Activated T-helper 2 cell treated with anti-CD3 and anti-CD28 coated beads, Interferon-gamma antibody, Interleukin-2, Interleukin-4, amounts not matched to agents 10 μg/mL and 5 μg/mL and 100 μg/mL, durations not matched to agents 14 hours and 24 hours and 36 hours (primary cell): ENCODE measurements at regions not wholly inside any gene's neighbourhood (a gene's known extent, or its start where the extent isn't known, plus 50 kb on each side); places are given as distances from the start of the nearest gene placed in this dataset.
A peak's percentile ranks its signal among the peaks of the same experiment; 100 is the strongest.

Experiments used
- DNase-seq: peaks from one replicate; pipeline ENCODE4 v3.0.0; 2021; ENCODE audit warnings: low spot score
- H3K27ac Mint-ChIP-seq: one replicate; pipeline ENCODE4 v1.8.0; 2021; ENCODE audit warnings: mixed read lengths
- H3K27me3 Mint-ChIP-seq: one replicate; pipeline ENCODE4 v1.8.0; 2021; ENCODE audit warnings: low read depth, mixed read lengths
- H3K36me3 Mint-ChIP-seq: one replicate; pipeline ENCODE4 v1.8.0; 2021; ENCODE audit warnings: low read depth, mixed read lengths
- H3K4me1 Mint-ChIP-seq: one replicate; pipeline ENCODE4 v1.8.0; 2021; ENCODE audit warnings: low read depth, mixed read lengths
- H3K4me3 Mint-ChIP-seq: one replicate; pipeline ENCODE4 v1.8.0; 2021; ENCODE audit warnings: low read depth, mild to moderate bottlenecking, moderate library complexity, mixed read lengths
- H3K9me3 Mint-ChIP-seq: one replicate; pipeline ENCODE4 v1.8.0; 2021; ENCODE audit warnings: mixed read lengths
- intact Hi-C: fragments of 100-400 bp; cut with micrococcal nuclease; formaldehyde crosslinking; loops from one replicate; pipeline ENCODE4 v1.15.1; 2023

- Mint-ChIP-seq H3K4me3 (no peak overlapping the region), H3K27ac (no peak overlapping the region), H3K27me3 (peaks cover 2% of the 10 kb centered on the region), H3K36me3 (no peaks in the 10 kb centered on the region), H3K4me1 (no peaks in the 10 kb centered on the region), H3K9me3 (no peaks in the 10 kb centered on the region)
- intact Hi-C loops, result no loop called here
- no peak for DNase-seq
Measured at GRCh38 chrX:9182041-9182440, 148.1 kb upstream of the FAM9B start.

GRCh38 chrX:9183481-9183880, 149.6 kb upstream of the FAM9B start:
- no peak overlapping the region for H3K4me3 Mint-ChIP-seq
- H3K9me3 Mint-ChIP-seq, result no peaks in the 10 kb centered on the region
- H3K36me3 Mint-ChIP-seq, result no peaks in the 10 kb centered on the region
- no peaks in the 10 kb centered on the region for H3K4me1 Mint-ChIP-seq
- no peak overlapping the region for H3K27ac Mint-ChIP-seq
- no peak for DNase-seq
- intact Hi-C loops, result no loop called here
- no peaks in the 10 kb centered on the region for H3K27me3 Mint-ChIP-seq

DNA sequence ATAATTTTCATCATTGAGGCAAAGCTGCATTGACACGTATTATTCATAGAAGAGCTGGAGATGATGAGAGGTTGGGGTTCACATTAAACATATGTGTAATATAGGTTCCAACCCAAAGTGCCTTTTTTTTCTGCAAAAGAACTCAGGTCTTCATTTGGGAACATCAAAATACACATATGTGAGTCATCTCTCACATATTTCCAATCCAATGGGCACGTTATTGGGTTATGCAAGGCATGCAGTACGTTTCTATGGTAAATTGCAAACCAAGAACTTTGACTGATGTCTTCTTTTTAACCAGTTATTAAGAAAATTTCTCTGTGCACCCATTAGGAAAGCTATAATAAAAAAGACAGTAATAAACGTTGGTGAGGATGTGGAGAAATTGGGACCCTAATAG, 150.3 kb upstream of the FAM9B start:
- H3K4me1 Mint-ChIP-seq, result no peaks in the 10 kb centered on the region
- no peak overlapping the region for H3K27ac Mint-ChIP-seq
- DNase-seq, result no peak
- no peak overlapping the region for H3K4me3 Mint-ChIP-seq
- no peaks in the 10 kb centered on the region for H3K27me3 Mint-ChIP-seq
- H3K36me3 Mint-ChIP-seq, result no peaks in the 10 kb centered on the region
- H3K9me3 Mint-ChIP-seq, result no peaks in the 10 kb centered on the region
- intact Hi-C loops, result no loop called here

GRCh38 chrX:9188117-9188516, 154.2 kb upstream of the FAM9B start:
- no peak overlapping the region for H3K4me3 Mint-ChIP-seq
- no peak overlapping the region for H3K27ac Mint-ChIP-seq
- DNase-seq, result no peak
- no peaks in the 10 kb centered on the region for H3K27me3 Mint-ChIP-seq
- peaks cover 5% of the 10 kb centered on the region for H3K4me1 Mint-ChIP-seq
- no peaks in the 10 kb centered on the region for H3K9me3 Mint-ChIP-seq
- no peaks in the 10 kb centered on the region for H3K36me3 Mint-ChIP-seq
- intact Hi-C loops, result no loop called here

- no peak overlapping the region for H3K4me3 Mint-ChIP-seq
- H3K27ac Mint-ChIP-seq, result no peak overlapping the region
- no peak for DNase-seq
- no peaks in the 10 kb centered on the region for H3K27me3 Mint-ChIP-seq
- intact Hi-C loops, result no loop called here
- H3K9me3 Mint-ChIP-seq, result no peaks in the 10 kb centered on the region
- H3K4me1 Mint-ChIP-seq, result peaks cover 5% of the 10 kb centered on the region
- H3K36me3 Mint-ChIP-seq, result no peaks in the 10 kb centered on the region
Measured at GRCh38 chrX:9189286-9189685, 155.4 kb upstream of the FAM9B start.

- no peaks in the 10 kb centered on the region for H3K9me3 Mint-ChIP-seq
- no peaks in the 10 kb centered on the region for H3K27me3 Mint-ChIP-seq
- H3K4me3 Mint-ChIP-seq, result no peak overlapping the region
- peaks cover 11% of the 10 kb centered on the region for H3K4me1 Mint-ChIP-seq
- no peak overlapping the region for H3K27ac Mint-ChIP-seq
- H3K36me3 Mint-ChIP-seq, result no peaks in the 10 kb centered on the region
- no peak for DNase-seq
- intact Hi-C loops, result no loop called here
Measured at GRCh38 chrX:9191392-9191791, 157.5 kb upstream of the FAM9B start.

GRCh38 chrX:9195199-9195880, 161.4 kb upstream of the FAM9B start:
- no peak overlapping the region for H3K27ac Mint-ChIP-seq
- no peaks in the 10 kb centered on the region for H3K36me3 Mint-ChIP-seq
- H3K9me3 Mint-ChIP-seq, result no peaks in the 10 kb centered on the region
- DNase-seq, result no peak
- H3K4me3 Mint-ChIP-seq, result no peak overlapping the region
- intact Hi-C loops, result no loop called here
- H3K27me3 Mint-ChIP-seq, result no peaks in the 10 kb centered on the region
- H3K4me1 Mint-ChIP-seq, result peaks cover 6% of the 10 kb centered on the region

DNA sequence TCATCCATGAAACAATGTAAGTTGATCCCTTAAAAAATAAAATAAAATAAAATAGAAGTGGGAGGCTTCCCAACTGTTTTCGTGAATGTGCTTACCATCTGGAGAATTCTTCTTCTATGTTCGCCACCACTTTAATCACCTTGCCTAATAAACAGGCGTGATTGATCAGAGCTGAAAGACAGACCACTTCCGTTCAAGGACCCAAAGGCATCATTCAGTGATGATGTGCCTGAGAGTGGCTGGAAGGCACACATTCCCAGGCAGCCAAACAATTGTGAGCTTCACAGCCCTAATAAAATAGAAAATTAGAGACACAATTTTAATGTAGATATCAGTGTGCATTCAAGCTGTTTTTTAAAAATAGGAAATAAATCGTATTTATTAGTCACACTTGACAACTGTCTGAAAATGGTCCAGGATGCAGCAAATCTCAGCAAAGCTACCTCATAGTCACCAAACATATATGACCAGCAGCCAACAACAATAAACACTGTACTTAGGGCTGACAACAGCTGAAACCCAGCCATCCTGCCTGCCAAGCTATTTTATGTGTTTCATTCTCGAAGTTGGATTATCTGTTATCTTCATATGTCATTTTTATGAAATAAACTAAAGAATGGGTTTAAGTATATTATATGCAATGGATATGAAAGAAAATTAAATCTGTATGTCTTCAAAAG, 163.2 kb upstream of the FAM9B start:
- Mint-ChIP-seq H3K4me3 (no peak overlapping the region), H3K27ac (no peak overlapping the region), H3K27me3 (no peaks in the 10 kb centered on the region), H3K36me3 (no peaks in the 10 kb centered on the region), H3K9me3 (no peaks in the 10 kb centered on the region), H3K4me1 (peaks cover 6% of the 10 kb centered on the region)
- intact Hi-C loops, result no loop called here
- DNase-seq, result no peak

DNA sequence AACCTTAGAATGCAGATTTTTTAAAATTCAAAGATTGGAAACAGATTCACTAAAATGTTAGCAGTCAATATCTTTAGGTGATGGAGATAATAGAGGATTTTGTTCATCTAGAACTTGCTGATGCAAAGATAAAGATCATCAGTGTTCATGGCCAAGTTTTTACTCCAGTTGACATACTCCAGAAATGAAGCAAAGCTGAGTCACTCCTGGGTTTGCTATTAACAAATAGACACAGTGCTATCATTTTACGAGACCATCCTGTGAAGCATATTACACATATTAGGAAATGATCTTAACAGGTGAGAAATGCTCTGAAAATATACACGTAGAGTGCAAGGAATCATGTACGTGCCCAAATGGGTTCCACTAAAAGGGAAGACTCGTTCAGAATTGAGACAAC, 170.6 kb upstream of the FAM9B start:
- Mint-ChIP-seq H3K27ac (no peak overlapping the region), H3K36me3 (no peaks in the 10 kb centered on the region), H3K27me3 (peaks cover 5% of the 10 kb centered on the region), H3K9me3 (no peaks in the 10 kb centered on the region), H3K4me3 (no peak overlapping the region), H3K4me1 (peaks cover 11% of the 10 kb centered on the region)
- intact Hi-C loops, result no loop called here
- DNase-seq, result no peak

GRCh38 chrX:9205599-9206223, 171.8 kb upstream of the FAM9B start:
- intact Hi-C loops, result no loop called here
- H3K4me1 Mint-ChIP-seq, result peaks cover 11% of the 10 kb centered on the region
- peaks cover 5% of the 10 kb centered on the region for H3K27me3 Mint-ChIP-seq
- H3K4me3 Mint-ChIP-seq, result no peak overlapping the region
- no peak for DNase-seq
- H3K36me3 Mint-ChIP-seq, result no peaks in the 10 kb centered on the region
- no peaks in the 10 kb centered on the region for H3K9me3 Mint-ChIP-seq
- H3K27ac Mint-ChIP-seq, result no peak overlapping the region

GRCh38 chrX:9207142-9207541, 173.2 kb upstream of the FAM9B start:
- Mint-ChIP-seq H3K4me3 (peak overlapping the region; percentile 8), H3K27me3 (peaks cover 5% of the 10 kb centered on the region), H3K36me3 (no peaks in the 10 kb centered on the region), H3K27ac (no peak overlapping the region), H3K9me3 (no peaks in the 10 kb centered on the region), H3K4me1 (peaks cover 11% of the 10 kb centered on the region)
- DNase-seq, result no peak
- intact Hi-C loops, result no loop called here

DNA sequence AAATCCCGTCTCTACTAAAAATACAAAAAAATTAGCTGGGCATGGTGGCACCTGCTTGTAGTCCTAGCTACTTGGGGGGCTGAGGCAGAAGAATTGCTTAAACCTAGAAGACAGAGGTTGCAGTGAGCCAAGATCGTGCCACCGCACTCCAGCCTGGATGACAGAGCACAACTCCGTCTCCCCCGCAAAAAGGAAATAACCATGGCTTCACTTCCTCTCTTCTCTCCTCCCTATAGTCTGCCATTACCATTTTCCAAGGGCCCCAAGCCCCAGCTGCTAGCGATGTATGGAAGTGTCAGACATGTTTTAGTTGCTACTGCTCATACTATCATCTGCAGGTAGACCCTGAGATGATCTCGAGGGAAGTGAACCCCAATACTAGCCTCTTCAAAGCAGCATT, 177.3 kb upstream of the FAM9B start:
- H3K4me1 Mint-ChIP-seq, result peaks cover 7% of the 10 kb centered on the region
- H3K27ac Mint-ChIP-seq, result no peak overlapping the region
- intact Hi-C loops, result no loop called here
- H3K27me3 Mint-ChIP-seq, result peaks cover 6% of the 10 kb centered on the region
- no peak overlapping the region for H3K4me3 Mint-ChIP-seq
- H3K9me3 Mint-ChIP-seq, result no peaks in the 10 kb centered on the region
- H3K36me3 Mint-ChIP-seq, result no peaks in the 10 kb centered on the region
- DNase-seq, result no peak

DNA sequence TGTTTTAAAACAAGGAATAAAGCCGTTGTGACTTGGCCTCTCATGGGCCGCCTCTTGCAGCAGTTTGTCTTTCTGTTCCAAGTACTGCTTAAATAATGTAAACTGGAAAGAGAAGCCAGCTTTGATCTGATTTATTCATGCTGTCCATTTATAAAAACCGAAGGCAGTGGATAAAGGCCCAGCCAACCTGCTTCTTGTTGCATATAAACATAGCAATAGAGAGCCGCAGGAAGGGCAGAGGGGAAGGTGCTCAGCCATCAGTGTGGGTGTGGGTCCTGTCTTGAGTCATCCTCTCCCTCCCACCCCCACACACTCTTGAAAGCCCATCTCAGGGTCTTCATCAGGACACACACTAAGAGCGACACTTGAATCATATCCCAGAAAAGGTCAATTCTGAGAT, 187.9 kb upstream of the FAM9B start:
- peaks cover 9% of the 10 kb centered on the region for H3K4me1 Mint-ChIP-seq
- peaks cover 2% of the 10 kb centered on the region for H3K27me3 Mint-ChIP-seq
- no peak overlapping the region for H3K27ac Mint-ChIP-seq
- H3K4me3 Mint-ChIP-seq, result no peak overlapping the region
- no peak for DNase-seq
- intact Hi-C loops, result no loop called here
- H3K9me3 Mint-ChIP-seq, result peaks cover 7% of the 10 kb centered on the region
- no peaks in the 10 kb centered on the region for H3K36me3 Mint-ChIP-seq
